Stimulated activated CD8-positive, alpha-beta memory T cell treated with anti-CD3 and anti-CD28 coated beads, Interleukin-7, amount 100 ng/mL, for 24 hours (primary cell): ENCODE measurements at regions not wholly inside any gene's neighbourhood (a gene's known extent, or its start where the extent isn't known, plus 50 kb on each side); places are given as distances from the start of the nearest gene placed in this dataset.

ENCODE experiments used
- DNase-seq: peaks from one replicate; pipeline ENCODE4 v3.0.0-alpha.2; 2020; ENCODE audit warnings: low read depth

GRCh38 chr21:35222541-35222941, 173.4 kb upstream of the RUNX1 start:
- DNase-seq = no peak

- no peak for DNase-seq
Measured at GRCh38 chr21:35222021-35222420, 172.9 kb upstream of the RUNX1 start.

- DNase-seq = no peak
Measured at GRCh38 chr21:35220301-35220700, 171.2 kb upstream of the RUNX1 start.

DNA sequence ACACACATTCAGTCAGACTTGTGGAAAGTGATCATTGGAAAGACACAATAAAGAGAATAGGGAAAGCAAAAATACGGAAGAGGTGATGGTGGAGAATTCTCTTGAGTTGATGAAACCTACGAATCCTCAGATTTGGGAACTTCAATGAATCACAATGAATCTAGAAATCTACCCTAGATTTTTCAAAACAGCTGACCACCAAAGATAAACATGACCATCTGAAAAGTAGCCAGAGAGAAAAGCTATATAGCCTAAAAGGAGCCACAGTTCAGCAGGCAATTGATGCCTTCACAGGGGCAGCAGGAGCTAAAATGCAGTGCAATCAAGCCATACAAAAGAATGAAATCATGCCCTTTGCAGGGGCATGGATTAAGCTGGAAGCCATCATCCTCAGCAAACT, 170.6 kb upstream of the RUNX1 start:
- DNase-seq = no peak

- no peak for DNase-seq
Measured at GRCh38 chr21:35219291-35219690, 170.2 kb upstream of the RUNX1 start.

GRCh38 chr21:35217504-35218060, 168.5 kb upstream of the RUNX1 start:
- no peak for DNase-seq

- no peak for DNase-seq
Measured at GRCh38 chr21:35216996-35217395, 167.9 kb upstream of the RUNX1 start.

GRCh38 chr21:35215870-35216269, 166.8 kb upstream of the RUNX1 start:
- DNase-seq = no peak

DNA sequence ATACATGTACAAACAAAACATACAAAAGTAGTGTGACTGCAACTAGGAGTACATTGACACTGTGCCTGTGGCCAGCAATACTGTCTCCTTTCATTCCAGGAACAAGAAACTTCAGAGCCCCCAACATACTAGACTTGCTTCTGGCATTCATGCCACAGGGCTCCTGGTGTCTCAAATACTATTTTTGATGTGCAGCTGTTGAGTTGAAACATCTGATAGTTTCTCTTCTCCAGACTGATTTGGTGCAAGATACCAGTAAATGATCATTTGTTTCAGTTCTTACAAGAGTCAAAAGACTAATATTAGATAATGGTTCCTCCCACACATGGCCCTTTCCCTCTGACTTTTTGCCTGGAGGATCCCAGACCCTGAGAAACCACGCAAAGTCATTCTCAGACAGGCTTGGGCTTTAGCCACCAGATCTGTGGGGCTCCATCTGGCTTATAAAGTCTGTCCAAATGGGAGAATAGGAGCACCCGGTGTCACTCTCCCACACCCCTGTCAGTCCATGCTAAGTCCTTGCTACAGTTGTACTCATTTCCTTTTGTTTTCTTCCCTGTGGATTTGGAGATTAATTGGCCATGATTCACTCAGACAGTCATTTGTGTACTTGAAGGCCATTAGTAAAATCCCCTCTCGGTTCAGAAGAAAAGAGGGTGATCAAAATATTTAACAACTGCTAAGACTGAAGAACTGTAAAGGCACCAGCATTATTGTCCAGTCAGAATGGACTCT, 163.5 kb upstream of the RUNX1 start:
- DNase-seq = no peak

DNA sequence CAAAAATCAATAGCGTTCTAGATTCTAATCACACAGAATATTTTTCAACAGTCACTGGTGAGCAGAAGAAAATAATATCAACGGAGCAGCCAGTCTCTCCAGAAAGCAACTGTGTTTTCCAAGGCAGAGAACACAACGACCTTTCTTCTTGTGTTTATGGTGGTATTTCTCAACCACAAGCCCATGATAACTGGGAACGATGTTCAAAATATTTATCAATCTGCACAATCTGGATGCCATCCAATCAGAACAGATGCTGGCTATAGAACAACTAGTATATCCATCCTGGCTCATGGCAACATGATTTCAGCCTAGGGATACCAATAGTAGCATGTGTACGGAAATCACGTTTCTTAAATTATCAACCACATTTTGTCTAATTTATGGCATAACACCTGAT, 162.7 kb upstream of the RUNX1 start:
- no peak for DNase-seq

GRCh38 chr21:35210093-35210492, 161.0 kb upstream of the RUNX1 start:
- no peak for DNase-seq

- DNase-seq = no peak
Measured at GRCh38 chr21:35208810-35209517, 159.9 kb upstream of the RUNX1 start.

DNA sequence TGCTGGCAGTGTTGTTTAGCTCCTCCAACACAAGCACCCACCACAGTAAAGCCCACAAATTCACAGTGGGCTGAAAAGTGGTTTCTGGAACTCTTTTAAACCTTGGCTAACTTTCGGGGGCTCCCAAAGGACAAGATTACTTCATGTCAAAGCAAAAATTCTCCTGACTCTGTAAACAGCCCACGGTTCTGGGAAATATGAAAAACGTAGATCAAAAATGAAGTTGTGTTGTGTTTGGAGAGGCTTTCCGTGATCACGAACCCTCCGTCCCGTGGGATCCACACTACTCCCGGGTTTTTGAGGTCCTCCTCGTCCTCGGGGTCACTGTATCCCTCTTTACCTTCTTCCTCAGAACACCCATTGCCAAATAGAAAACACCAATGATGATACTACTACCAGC, 159.0 kb upstream of the RUNX1 start:
- DNase-seq = no peak

GRCh38 chr21:35207322-35207721, 158.2 kb upstream of the RUNX1 start:
- no peak for DNase-seq

DNA sequence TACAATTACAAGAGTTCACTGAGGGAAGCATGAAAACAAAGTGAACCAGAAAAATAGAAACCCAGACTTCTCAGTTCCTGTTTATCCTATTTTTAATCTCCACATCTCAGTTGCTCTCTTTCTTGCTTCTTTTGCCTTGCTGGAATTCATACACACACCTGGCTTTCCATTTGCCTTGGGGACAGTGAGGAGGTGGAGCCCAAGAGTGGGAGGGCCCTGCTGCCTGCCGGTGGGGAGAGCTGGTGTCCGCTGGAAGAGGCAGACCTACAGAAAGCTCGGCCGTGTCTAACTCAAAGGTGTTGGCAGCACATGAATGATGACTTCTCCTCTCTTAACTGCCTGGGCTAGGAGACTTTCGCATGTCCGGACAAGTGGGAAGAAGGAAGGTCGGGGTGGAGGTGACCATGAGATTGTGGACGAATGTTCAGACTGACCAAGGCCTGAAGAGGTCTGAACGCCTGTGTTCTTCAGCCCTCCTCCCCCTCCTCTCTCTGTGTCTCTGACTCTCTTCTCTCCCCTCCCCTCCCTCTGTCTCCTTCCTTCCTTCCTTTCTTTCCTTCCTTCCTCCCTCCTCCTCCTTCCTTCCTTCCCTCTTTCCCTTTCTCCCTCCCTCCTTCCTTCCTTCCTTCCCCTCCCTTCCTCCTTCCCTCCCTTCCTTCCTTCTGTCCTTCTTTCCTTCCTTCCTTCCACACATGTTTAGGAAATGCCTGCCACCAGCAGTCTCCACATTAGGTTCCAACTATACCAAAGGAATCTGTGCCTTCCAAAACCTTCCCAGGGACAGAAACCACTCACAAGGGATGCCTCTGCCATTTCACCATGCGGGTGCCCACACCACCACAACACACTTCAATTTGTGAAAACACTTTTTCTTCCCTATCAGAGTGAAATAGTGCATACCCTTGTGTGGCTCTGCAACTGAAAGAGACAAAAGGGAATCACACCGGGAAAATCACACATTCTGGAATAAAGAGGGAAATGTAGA, 157.3 kb upstream of the RUNX1 start:
- no peak for DNase-seq

DNA sequence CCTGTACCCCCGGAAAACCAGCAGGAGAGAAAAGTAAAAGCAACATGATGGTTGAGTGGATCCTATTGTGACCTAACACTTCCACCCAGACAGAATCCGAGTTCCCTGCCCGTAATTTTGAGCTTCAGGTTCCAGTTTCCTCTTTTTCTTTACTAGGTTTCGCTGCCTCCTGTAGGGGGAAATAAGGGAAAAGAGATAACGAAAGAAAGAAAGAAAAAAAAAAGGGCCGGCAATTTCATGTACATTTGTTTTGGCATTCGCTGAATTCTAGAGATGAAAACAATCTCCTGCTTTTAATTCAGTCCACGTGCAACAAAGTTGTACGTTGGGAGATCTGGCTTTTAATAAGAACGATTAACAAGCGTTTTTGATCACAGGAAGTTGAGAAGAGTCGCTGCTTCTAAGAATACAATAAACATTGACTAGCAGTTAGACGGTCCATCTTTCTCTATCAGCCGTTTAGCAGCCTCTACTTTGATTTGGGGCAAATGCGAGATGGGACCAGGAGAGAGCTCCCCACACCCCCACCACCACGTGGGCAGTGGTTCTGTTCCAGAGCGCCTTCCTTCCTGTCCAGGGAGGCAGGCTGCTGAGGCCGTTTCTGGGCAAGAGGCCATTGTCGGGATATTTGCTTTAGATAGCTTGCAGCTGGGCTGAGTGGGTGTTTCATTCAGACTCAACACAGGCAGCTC, 155.9 kb upstream of the RUNX1 start:
- no peak for DNase-seq

- DNase-seq = no peak
Measured at GRCh38 chr21:35204125-35204524, 155.0 kb upstream of the RUNX1 start.

DNA sequence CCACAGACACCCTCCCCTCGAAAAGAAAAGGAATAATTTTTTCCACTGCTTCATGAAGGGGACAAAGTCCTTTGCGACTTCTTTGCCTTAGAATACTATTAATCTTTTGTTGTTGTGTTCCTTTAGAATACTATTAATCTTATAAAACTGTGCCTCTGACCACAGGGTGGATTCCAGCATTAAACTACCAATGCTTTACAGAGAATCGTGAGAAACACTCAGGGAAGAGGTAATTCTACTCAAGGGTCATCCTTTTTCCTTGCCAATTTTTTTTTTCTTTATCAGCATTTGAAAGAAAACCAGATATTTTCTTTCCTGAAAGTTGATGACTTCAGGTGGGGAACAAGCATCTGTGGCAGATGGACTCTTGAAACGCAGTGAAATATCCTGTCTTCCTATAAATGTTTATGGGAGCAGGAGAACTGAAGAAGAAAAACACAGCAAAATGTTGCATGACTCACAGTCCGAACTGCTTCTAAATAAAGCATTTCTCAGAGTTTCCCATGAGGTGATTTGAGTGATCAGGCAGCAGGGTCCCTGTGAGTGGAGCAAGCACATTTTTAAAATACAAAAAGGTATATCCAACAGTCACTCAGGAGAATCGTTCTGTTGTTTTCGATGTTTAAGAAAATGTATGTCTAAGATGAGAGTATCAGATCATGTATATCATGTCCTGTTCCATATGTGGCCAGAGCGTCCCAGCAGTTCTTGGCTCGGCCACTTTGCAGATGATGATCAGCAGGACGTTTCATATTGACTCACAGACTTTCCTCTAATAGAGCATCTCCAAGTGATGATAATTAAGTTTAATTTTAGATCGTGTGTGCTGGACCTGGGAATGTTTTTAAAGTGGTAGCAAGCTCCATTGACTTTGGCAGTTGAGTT, 154.2 kb upstream of the RUNX1 start:
- DNase-seq = no peak

DNA sequence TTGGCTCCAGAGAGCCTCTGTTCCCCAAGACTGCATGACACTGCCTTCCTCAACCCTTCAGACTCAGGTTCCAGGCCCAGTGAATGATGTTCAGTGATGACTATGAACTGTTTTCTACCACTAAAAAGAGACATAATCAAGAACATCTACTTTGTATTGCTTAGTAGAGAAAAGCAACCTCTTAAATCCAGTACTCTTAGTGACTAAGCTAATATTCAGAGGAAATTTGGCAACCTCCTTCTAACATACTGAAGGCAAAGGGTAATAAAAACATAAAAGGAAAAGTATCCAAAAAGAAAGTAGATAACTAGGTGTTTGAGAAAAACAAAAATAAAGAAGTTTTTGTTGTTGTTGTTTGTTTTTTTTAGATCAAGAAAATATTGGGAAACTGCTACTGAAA, 153.3 kb upstream of the RUNX1 start:
- DNase-seq = no peak

DNA sequence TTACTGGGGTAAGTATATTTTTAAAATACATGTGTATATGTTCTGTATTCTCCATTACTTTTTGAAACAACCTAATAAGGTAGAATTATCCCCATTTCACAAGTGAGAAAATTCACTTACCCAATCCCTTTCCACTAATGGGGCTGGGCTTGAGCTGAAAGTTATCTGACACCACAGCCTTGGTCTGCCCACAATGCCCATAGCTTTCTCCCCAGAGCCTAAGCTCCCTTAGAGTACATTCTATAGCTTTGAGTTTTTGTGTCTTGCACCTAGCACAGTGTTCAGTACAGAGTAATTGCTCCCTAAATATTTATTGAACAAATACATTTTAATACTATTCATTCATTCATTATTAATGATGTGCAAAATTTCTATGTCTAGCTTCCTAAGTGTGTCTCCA, 152.7 kb upstream of the RUNX1 start:
- no peak for DNase-seq

- DNase-seq = no peak
Measured at GRCh38 chr21:35201288-35201687, 152.2 kb upstream of the RUNX1 start.
